GM21367 (cell line): ENCODE measurements at regions not wholly inside any gene's neighbourhood (a gene's known extent, or its start where the extent isn't known, plus 50 kb on each side); places are given as distances from the start of the nearest gene placed in this dataset.

Experiments
- ATAC-seq: cut with Tn5 transposase; IDR thresholded peaks from one replicate; pipeline ENCODE4 v1.9.1; 2021; ENCODE audit not compliant: unreplicated experiment

GRCh38 chr10:88164471-88164870 lies 301.0 kb downstream of the PTEN start:
- no peak for ATAC-seq

GRCh38 chr10:88165849-88166271 lies 302.4 kb downstream of the PTEN start:
- ATAC-seq: no peak

GRCh38 chr10:88168171-88169036 lies 305.0 kb downstream of the PTEN start:
- no peak for ATAC-seq

- no peak for ATAC-seq
Measured at GRCh38 chr10:88169037-88169319, 305.6 kb downstream of the PTEN start.

- no peak for ATAC-seq
Measured at GRCh38 chr10:88170628-88171027, 307.2 kb downstream of the PTEN start.

- ATAC-seq: no peak
Measured at GRCh38 chr10:88172159-88172558, 308.7 kb downstream of the PTEN start.

GRCh38 chr10:88174391-88174790 lies 311.0 kb downstream of the PTEN start:
- ATAC-seq: no peak

- ATAC-seq: no peak
Measured at GRCh38 chr10:88178758-88179157, 315.3 kb downstream of the PTEN start.

GRCh38 chr10:88179831-88180230 lies 316.4 kb downstream of the PTEN start:
- no peak for ATAC-seq

- no peak for ATAC-seq
Measured at GRCh38 chr10:88181902-88182600, 318.6 kb downstream of the PTEN start.

- ATAC-seq: no peak
Measured at GRCh38 chr10:88182601-88182930, 319.1 kb downstream of the PTEN start.

- ATAC-seq: no peak
Measured at GRCh38 chr10:88184543-88185297, 321.3 kb downstream of the PTEN start.

GRCh38 chr10:88185830-88186229 lies 322.4 kb downstream of the PTEN start:
- ATAC-seq: no peak

GRCh38 chr10:88186335-88186734 lies 322.9 kb downstream of the PTEN start:
- ATAC-seq: no peak

- no peak for ATAC-seq
Measured at GRCh38 chr10:88187472-88187871, 324.0 kb downstream of the PTEN start.

GRCh38 chr10:88190123-88190522 lies 326.7 kb downstream of the PTEN start:
- no peak for ATAC-seq

GRCh38 chr10:88190540-88191235 lies 327.3 kb downstream of the PTEN start:
- no peak for ATAC-seq

GRCh38 chr10:88193018-88193417 lies 329.6 kb downstream of the PTEN start:
- ATAC-seq: no peak

- no peak for ATAC-seq
Measured at GRCh38 chr10:88194041-88194887, 330.8 kb downstream of the PTEN start.

- no peak for ATAC-seq
Measured at GRCh38 chr10:88194961-88195367, 331.5 kb downstream of the PTEN start.
